ENCODE measurements at regions not wholly inside any gene's neighbourhood (a gene's known extent, or its start where the extent isn't known, plus 50 kb on each side); places are given as distances from the start of the nearest gene placed in this dataset.

- Histone ChIP-seq H4K20me1 (ENCODE audit: insufficient read depth, low read depth, low read length) (no peaks in the 10 kb centered on the region), H3K4me3 (ENCODE audit: low read length) (no peak overlapping the region), H3K79me2 (ENCODE audit: low read length) (no peaks in the 10 kb centered on the region), H3K27ac (ENCODE audit: low read length) (no peak overlapping the region), H3K9ac (ENCODE audit: low read length) (no peak overlapping the region), H3K9me2 (replicated peaks; ENCODE audit: insufficient read depth, low read length) (no peaks in the 10 kb centered on the region), H3K36me3 (ENCODE audit: insufficient read depth, low read length) (no peaks in the 10 kb centered on the region), H3K4me1 (ENCODE audit: low read length) (no peaks in the 10 kb centered on the region), H3K27me3 (ENCODE audit: low read length) (no peaks in the 10 kb centered on the region), H3K4me2 (ENCODE audit: low read depth, low read length, poor library complexity, severe bottlenecking) (no peak overlapping the region), H2AFZ (ENCODE audit: low read length) (no peak overlapping the region), H3K9me3 (ENCODE audit: low read length) (no peaks in the 10 kb centered on the region)
- DNase-seq: no peak
Measured at GRCh38 chrX:20729416-20729815, 462.7 kb upstream of the RPS6KA3 start.

GRCh38 chrX:20727447-20727846, 460.7 kb upstream of the RPS6KA3 start:
- no peaks in the 10 kb centered on the region for H3K36me3 ChIP-seq (ENCODE audit: insufficient read depth, low read length)

GRCh38 chrX:20720954-20721626, 454.4 kb upstream of the RPS6KA3 start:
- H4K20me1 ChIP-seq (ENCODE audit: insufficient read depth, low read depth, low read length): no peaks in the 10 kb centered on the region
- H3K4me2 ChIP-seq (ENCODE audit: low read depth, low read length, poor library complexity, severe bottlenecking): no peak overlapping the region
- DNase-seq: no peak

More at GRCh38 chrX:20727447-20727846, 460.7 kb upstream of the RPS6KA3 start:
- no peak overlapping the region for H2AFZ ChIP-seq (ENCODE audit: low read length)
- no peak for DNase-seq
- H3K4me1 ChIP-seq (ENCODE audit: low read length): no peaks in the 10 kb centered on the region
- no peaks in the 10 kb centered on the region for H3K9me3 ChIP-seq (ENCODE audit: low read length)
- H3K27me3 ChIP-seq (ENCODE audit: low read length): no peaks in the 10 kb centered on the region
- no peak overlapping the region for H3K9ac ChIP-seq (ENCODE audit: low read length)
- no peak overlapping the region for H3K4me2 ChIP-seq (ENCODE audit: low read depth, low read length, poor library complexity, severe bottlenecking)
- no peak overlapping the region for H3K27ac ChIP-seq (ENCODE audit: low read length)
- H3K4me3 ChIP-seq (ENCODE audit: low read length): no peak overlapping the region
- H3K9me2 ChIP-seq (replicated peaks; ENCODE audit: insufficient read depth, low read length): no peaks in the 10 kb centered on the region
- H3K79me2 ChIP-seq (ENCODE audit: low read length): no peaks in the 10 kb centered on the region
- H4K20me1 ChIP-seq (ENCODE audit: insufficient read depth, low read depth, low read length): no peaks in the 10 kb centered on the region

GRCh38 chrX:20718592-20719380, 452.1 kb upstream of the RPS6KA3 start:
- Histone ChIP-seq H3K36me3 (ENCODE audit: insufficient read depth, low read length) (no peaks in the 10 kb centered on the region), H3K4me3 (ENCODE audit: low read length) (no peak overlapping the region), H3K4me1 (ENCODE audit: low read length) (no peaks in the 10 kb centered on the region), H3K27ac (ENCODE audit: low read length) (no peak overlapping the region), H3K4me2 (ENCODE audit: low read depth, low read length, poor library complexity, severe bottlenecking) (no peak overlapping the region), H4K20me1 (ENCODE audit: insufficient read depth, low read depth, low read length) (no peaks in the 10 kb centered on the region), H2AFZ (ENCODE audit: low read length) (no peak overlapping the region), H3K9me3 (ENCODE audit: low read length) (no peaks in the 10 kb centered on the region), H3K79me2 (ENCODE audit: low read length) (no peaks in the 10 kb centered on the region), H3K9me2 (replicated peaks; ENCODE audit: insufficient read depth, low read length) (no peaks in the 10 kb centered on the region), H3K27me3 (ENCODE audit: low read length) (no peaks in the 10 kb centered on the region), H3K9ac (ENCODE audit: low read length) (no peak overlapping the region)
- no peak for DNase-seq

More at GRCh38 chrX:20720954-20721626, 454.4 kb upstream of the RPS6KA3 start:
- H3K27me3 ChIP-seq (ENCODE audit: low read length): no peaks in the 10 kb centered on the region
- H3K9me3 ChIP-seq (ENCODE audit: low read length): no peaks in the 10 kb centered on the region
- H3K4me3 ChIP-seq (ENCODE audit: low read length): no peak overlapping the region
- H3K79me2 ChIP-seq (ENCODE audit: low read length): no peaks in the 10 kb centered on the region
- no peak overlapping the region for H3K27ac ChIP-seq (ENCODE audit: low read length)
- H3K9me2 ChIP-seq (replicated peaks; ENCODE audit: insufficient read depth, low read length): no peaks in the 10 kb centered on the region
- H3K4me1 ChIP-seq (ENCODE audit: low read length): no peaks in the 10 kb centered on the region
- no peak overlapping the region for H3K9ac ChIP-seq (ENCODE audit: low read length)
- no peaks in the 10 kb centered on the region for H3K36me3 ChIP-seq (ENCODE audit: insufficient read depth, low read length)
- H2AFZ ChIP-seq (ENCODE audit: low read length): no peak overlapping the region

GRCh38 chrX:20715176-20715575, 448.5 kb upstream of the RPS6KA3 start:
- H3K9ac ChIP-seq (ENCODE audit: low read length): no peak overlapping the region
- no peak overlapping the region for H3K4me3 ChIP-seq (ENCODE audit: low read length)
- H3K9me3 ChIP-seq (ENCODE audit: low read length): no peaks in the 10 kb centered on the region
- H3K4me1 ChIP-seq (ENCODE audit: low read length): no peaks in the 10 kb centered on the region
- H3K9me2 ChIP-seq (replicated peaks; ENCODE audit: insufficient read depth, low read length): no peaks in the 10 kb centered on the region
- no peaks in the 10 kb centered on the region for H3K36me3 ChIP-seq (ENCODE audit: insufficient read depth, low read length)
- H2AFZ ChIP-seq (ENCODE audit: low read length): no peak overlapping the region
- H3K79me2 ChIP-seq (ENCODE audit: low read length): no peaks in the 10 kb centered on the region
- no peak overlapping the region for H3K4me2 ChIP-seq (ENCODE audit: low read depth, low read length, poor library complexity, severe bottlenecking)
- H3K27ac ChIP-seq (ENCODE audit: low read length): no peak overlapping the region
- DNase-seq: no peak
- no peaks in the 10 kb centered on the region for H3K27me3 ChIP-seq (ENCODE audit: low read length)
- H4K20me1 ChIP-seq (ENCODE audit: insufficient read depth, low read depth, low read length): no peaks in the 10 kb centered on the region

GRCh38 chrX:20712811-20713210, 446.1 kb upstream of the RPS6KA3 start:
- Histone ChIP-seq H4K20me1 (ENCODE audit: insufficient read depth, low read depth, low read length) (no peaks in the 10 kb centered on the region), H3K27ac (ENCODE audit: low read length) (no peak overlapping the region), H3K4me3 (ENCODE audit: low read length) (no peak overlapping the region), H3K4me2 (ENCODE audit: low read depth, low read length, poor library complexity, severe bottlenecking) (no peak overlapping the region), H3K79me2 (ENCODE audit: low read length) (no peaks in the 10 kb centered on the region), H3K9me3 (ENCODE audit: low read length) (no peaks in the 10 kb centered on the region), H2AFZ (ENCODE audit: low read length) (no peak overlapping the region), H3K4me1 (ENCODE audit: low read length) (no peaks in the 10 kb centered on the region), H3K9me2 (replicated peaks; ENCODE audit: insufficient read depth, low read length) (no peaks in the 10 kb centered on the region), H3K27me3 (ENCODE audit: low read length) (no peaks in the 10 kb centered on the region), H3K9ac (ENCODE audit: low read length) (no peak overlapping the region), H3K36me3 (ENCODE audit: insufficient read depth, low read length) (no peaks in the 10 kb centered on the region)
- no peak for DNase-seq

- no peak for DNase-seq
- H3K79me2 ChIP-seq (ENCODE audit: low read length): no peaks in the 10 kb centered on the region
- no peaks in the 10 kb centered on the region for H3K4me1 ChIP-seq (ENCODE audit: low read length)
- no peaks in the 10 kb centered on the region for H3K9me2 ChIP-seq (replicated peaks; ENCODE audit: insufficient read depth, low read length)
- no peak overlapping the region for H2AFZ ChIP-seq (ENCODE audit: low read length)
- no peak overlapping the region for H3K27ac ChIP-seq (ENCODE audit: low read length)
- H3K27me3 ChIP-seq (ENCODE audit: low read length): no peaks in the 10 kb centered on the region
- no peaks in the 10 kb centered on the region for H4K20me1 ChIP-seq (ENCODE audit: insufficient read depth, low read depth, low read length)
- no peaks in the 10 kb centered on the region for H3K36me3 ChIP-seq (ENCODE audit: insufficient read depth, low read length)
- no peak overlapping the region for H3K4me3 ChIP-seq (ENCODE audit: low read length)
- H3K9me3 ChIP-seq (ENCODE audit: low read length): no peaks in the 10 kb centered on the region
- H3K4me2 ChIP-seq (ENCODE audit: low read depth, low read length, poor library complexity, severe bottlenecking): no peak overlapping the region
- no peak overlapping the region for H3K9ac ChIP-seq (ENCODE audit: low read length)
Measured at GRCh38 chrX:20711366-20711765, 444.7 kb upstream of the RPS6KA3 start.

GRCh38 chrX:20693078-20693477, 426.4 kb upstream of the RPS6KA3 start:
- Histone ChIP-seq H3K9me2 (replicated peaks; ENCODE audit: insufficient read depth, low read length) (no peaks in the 10 kb centered on the region), H4K20me1 (ENCODE audit: insufficient read depth, low read depth, low read length) (no peaks in the 10 kb centered on the region), H3K4me3 (ENCODE audit: low read length) (no peak overlapping the region), H3K27me3 (ENCODE audit: low read length) (no peaks in the 10 kb centered on the region), H3K79me2 (ENCODE audit: low read length) (no peaks in the 10 kb centered on the region), H3K36me3 (ENCODE audit: insufficient read depth, low read length) (no peaks in the 10 kb centered on the region), H2AFZ (ENCODE audit: low read length) (no peak overlapping the region), H3K27ac (ENCODE audit: low read length) (no peak overlapping the region), H3K4me1 (ENCODE audit: low read length) (no peaks in the 10 kb centered on the region), H3K9ac (ENCODE audit: low read length) (no peak overlapping the region), H3K9me3 (ENCODE audit: low read length) (peaks cover 2% of the 10 kb centered on the region; the same call in 1 of the 2 replicates), H3K4me2 (ENCODE audit: low read depth, low read length, poor library complexity, severe bottlenecking) (no peak overlapping the region)
- no peak for DNase-seq
